HL-60 (cell line): ENCODE measurements at regions not wholly inside any gene's neighbourhood (a gene's known extent, or its start where the extent isn't known, plus 50 kb on each side); places are given as distances from the start of the nearest gene placed in this dataset.

Experiments
- CTCF ChIP-seq: IDR thresholded peaks from one replicate; pipeline ENCODE4 v1.5.1; 2011; ENCODE audit warnings: low read length, control low read depth, inconsistent platforms; ENCODE audit not compliant: insufficient read depth
- GABPA ChIP-seq: IDR thresholded peaks from 2 replicates; pipeline ENCODE4 v1.6.1; 2012; ENCODE audit warnings: low read depth
- POLR2AphosphoS5 ChIP-seq: IDR thresholded peaks from 2 replicates; pipeline ENCODE4 v1.6.1; 2012; ENCODE audit warnings: low read depth
- REST ChIP-seq: IDR thresholded peaks from 2 replicates; pipeline ENCODE4 v1.6.1; 2012; ENCODE audit warnings: low read depth; ENCODE audit not compliant: insufficient replicate concordance
- SPI1 ChIP-seq: IDR thresholded peaks from 2 replicates; pipeline ENCODE4 v1.6.1; 2012; ENCODE audit warnings: low read depth, mild to moderate bottlenecking, borderline replicate concordance

GRCh38 chrX:26927419-26927818 is 535.7 kb downstream of the PPP4R3C start:
- TF ChIP-seq CTCF (no peak), GABPA (no peak), POLR2AphosphoS5 (no peak), REST (no peak), SPI1 (no peak)
